ENCODE measurements at regions not wholly inside any gene's neighbourhood (a gene's known extent, or its start where the extent isn't known, plus 50 kb on each side); places are given as distances from the start of the nearest gene placed in this dataset.

- no peak for TF ChIP-seq TAF1 (IDR thresholded peaks at IDR 0.05; ENCODE audit: borderline replicate concordance, insufficient read depth, low read length)
- TF ChIP-seq POLR2AphosphoS5 (IDR thresholded peaks at IDR 0.05; ENCODE audit: low read depth, low read length) = no peak
- TF ChIP-seq FOXP2 (optimal IDR thresholded peaks at IDR 0.05; ENCODE audit: borderline replicate concordance, extremely low read depth, extremely low read length, insufficient read depth) = no peak
- TF ChIP-seq SIN3A (IDR thresholded peaks at IDR 0.05; ENCODE audit: borderline replicate concordance, insufficient read depth, low read length) = no peak
- no peak for TF ChIP-seq REST (IDR thresholded peaks at IDR 0.05; ENCODE audit: insufficient read depth in 1 of 2, low read depth in 2 of 2, low read length in 2 of 2)
These were observed 153.9 kb downstream of the KLF13 start for GRCh38 chr15:31480356-31481025.

All from PFSK-1 (cell line).